ENCODE measurements at regions not wholly inside any gene's neighbourhood (a gene's known extent, or its start where the extent isn't known, plus 50 kb on each side); places are given as distances from the start of the nearest gene placed in this dataset.
"Not testable (repeated sequence)": the region's sequence is repeated elsewhere in the genome, so short reads cannot be mapped to it uniquely, and the experiment has no call there.

DNA sequence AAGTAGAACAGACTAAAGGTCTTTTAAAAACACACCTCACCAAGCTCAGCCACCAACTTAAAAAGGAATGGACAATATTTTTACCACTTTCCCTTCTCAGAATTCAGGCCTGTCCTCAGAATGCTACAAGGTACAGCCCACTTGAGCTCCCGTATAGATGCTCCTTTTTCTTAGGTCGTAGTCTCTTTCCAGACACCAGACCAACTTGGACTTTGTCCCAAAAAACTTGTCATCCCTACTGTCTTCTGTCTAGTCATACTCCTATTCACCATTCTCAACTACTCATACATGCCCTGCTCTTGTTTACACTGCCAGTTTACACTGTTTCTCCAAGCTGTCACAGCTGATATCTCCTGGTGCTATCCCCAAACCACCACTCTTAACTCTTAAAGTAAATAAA is 80.9 kb downstream of the FH start:
- TF ChIP-seq, protein P1, sequence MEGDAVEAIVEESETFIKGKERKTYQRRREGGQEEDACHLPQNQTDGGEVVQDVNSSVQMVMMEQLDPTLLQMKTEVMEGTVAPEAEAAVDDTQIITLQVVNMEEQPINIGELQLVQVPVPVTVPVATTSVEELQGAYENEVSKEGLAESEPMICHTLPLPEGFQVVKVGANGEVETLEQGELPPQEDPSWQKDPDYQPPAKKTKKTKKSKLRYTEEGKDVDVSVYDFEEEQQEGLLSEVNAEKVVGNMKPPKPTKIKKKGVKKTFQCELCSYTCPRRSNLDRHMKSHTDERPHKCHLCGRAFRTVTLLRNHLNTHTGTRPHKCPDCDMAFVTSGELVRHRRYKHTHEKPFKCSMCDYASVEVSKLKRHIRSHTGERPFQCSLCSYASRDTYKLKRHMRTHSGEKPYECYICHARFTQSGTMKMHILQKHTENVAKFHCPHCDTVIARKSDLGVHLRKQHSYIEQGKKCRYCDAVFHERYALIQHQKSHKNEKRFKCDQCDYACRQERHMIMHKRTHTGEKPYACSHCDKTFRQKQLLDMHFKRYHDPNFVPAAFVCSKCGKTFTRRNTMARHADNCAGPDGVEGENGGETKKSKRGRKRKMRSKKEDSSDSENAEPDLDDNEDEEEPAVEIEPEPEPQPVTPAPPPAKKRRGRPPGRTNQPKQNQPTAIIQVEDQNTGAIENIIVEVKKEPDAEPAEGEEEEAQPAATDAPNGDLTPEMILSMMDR (IDR thresholded peaks at IDR 0.05) = not testable (repeated sequence)
- not testable (repeated sequence) for TF ChIP-seq POLR2A (IDR thresholded peaks at IDR 0.05)
